B cell (primary cell): ENCODE measurements at regions not wholly inside any gene's neighbourhood (a gene's known extent, or its start where the extent isn't known, plus 50 kb on each side); places are given as distances from the start of the nearest gene placed in this dataset.

Source experiments
- CTCF ChIP-seq: fragments of 200-600 bp; IDR thresholded peaks from one replicate; pipeline ENCODE4 v1.8.0; 2022; ENCODE audit warnings: antibody characterized with exemption, mild to moderate bottlenecking
- EZH2 ChIP-seq: IDR thresholded peaks from 2 replicates; pipeline ENCODE4 v1.6.1; 2012; ENCODE audit warnings: borderline replicate concordance, low read depth, mild to moderate bottlenecking, moderate library complexity, low read length; ENCODE audit not compliant: insufficient read depth, poor library complexity, severe bottlenecking

GRCh38 chr5:155274484-155274883 is 260.9 kb downstream of the KIF4B start:
- no peak for TF ChIP-seq CTCF
- TF ChIP-seq EZH2 = no peak
